Choroid plexus epithelial cell (primary cell): ENCODE measurements at regions not wholly inside any gene's neighbourhood (a gene's known extent, or its start where the extent isn't known, plus 50 kb on each side); places are given as distances from the start of the nearest gene placed in this dataset.
A peak's percentile ranks its signal among the peaks of the same experiment; 100 is the strongest.

Experiments used
- DNase-seq: peaks from one replicate; pipeline ENCODE4 v3.0.0-alpha.2; 2010; ENCODE audit warnings: low read depth
- H3K4me3 ChIP-seq: 2 replicates; pipeline ENCODE4 v1.5.1; 2011; ENCODE audit warnings: low read depth, mild to moderate bottlenecking, control low read depth, low read length, moderate library complexity
- CTCF ChIP-seq: conservative IDR thresholded peaks from 2 replicates; pipeline ENCODE4 v1.5.1; 2011; ENCODE audit warnings: low read depth, mild to moderate bottlenecking, control low read depth, inconsistent platforms, low read length, moderate library complexity

- TF ChIP-seq CTCF = no peak
- H3K4me3 ChIP-seq = no peak overlapping the region
- no peak for DNase-seq
Measured at GRCh38 chr6:192313-192664, 100.0 kb upstream of the DUSP22 start.

GRCh38 chr6:193180-193579, 99.1 kb upstream of the DUSP22 start:
- TF ChIP-seq CTCF = no peak
- H3K4me3 ChIP-seq = no peak overlapping the region
- DNase-seq = no peak

- H3K4me3 ChIP-seq = no peak overlapping the region
- no peak for TF ChIP-seq CTCF
- no peak for DNase-seq
Measured at GRCh38 chr6:193773-194310, 98.4 kb upstream of the DUSP22 start.

- DNase-seq = peak; percentile 66
- TF ChIP-seq CTCF = no peak
- no peak overlapping the region for H3K4me3 ChIP-seq
Measured at GRCh38 chr6:195861-196360, 96.4 kb upstream of the DUSP22 start.

- TF ChIP-seq CTCF = no peak
- H3K4me3 ChIP-seq = no peak overlapping the region
- DNase-seq = no peak
Measured at GRCh38 chr6:196543-196942, 95.7 kb upstream of the DUSP22 start.

GRCh38 chr6:203661-204060, 88.6 kb upstream of the DUSP22 start:
- H3K4me3 ChIP-seq = no peak overlapping the region
- TF ChIP-seq CTCF = no peak
- no peak for DNase-seq

GRCh38 chr6:206264-206663, 86.0 kb upstream of the DUSP22 start:
- no peak for TF ChIP-seq CTCF
- no peak overlapping the region for H3K4me3 ChIP-seq
- no peak for DNase-seq
